GM12872 (cell line): ENCODE measurements at regions not wholly inside any gene's neighbourhood (a gene's known extent, or its start where the extent isn't known, plus 50 kb on each side); places are given as distances from the start of the nearest gene placed in this dataset.

Experiments
- CTCF ChIP-seq: IDR thresholded peaks from 3 replicates; pipeline ENCODE4 v1.5.1; 2011; ENCODE audit warnings: low read depth, mild to moderate bottlenecking, low read length, moderate library complexity; ENCODE audit not compliant: insufficient read depth

- TF ChIP-seq CTCF = no peak
These were observed 1646.1 kb upstream of the CDH6 start for GRCh38 chr5:29547236-29547865.

GRCh38 chr5:29543501-29543900, 1650.0 kb upstream of the CDH6 start:
- no peak for TF ChIP-seq CTCF

GRCh38 chr5:29524227-29524626, 1669.3 kb upstream of the CDH6 start:
- no peak for TF ChIP-seq CTCF

- TF ChIP-seq CTCF = no peak
These were observed 1675.3 kb upstream of the CDH6 start for GRCh38 chr5:29518176-29518575.

- TF ChIP-seq CTCF = no peak
These were observed 1677.3 kb upstream of the CDH6 start for GRCh38 chr5:29516224-29516623.

- no peak for TF ChIP-seq CTCF
These were observed 1685.4 kb upstream of the CDH6 start for GRCh38 chr5:29508131-29508530.

GRCh38 chr5:29504411-29504810, 1689.1 kb upstream of the CDH6 start:
- no peak for TF ChIP-seq CTCF
